DND-41 (cell line): ENCODE measurements at regions not wholly inside any gene's neighbourhood (a gene's known extent, or its start where the extent isn't known, plus 50 kb on each side); places are given as distances from the start of the nearest gene placed in this dataset.

Experiments
- CTCF ChIP-seq: IDR thresholded peaks from 2 replicates; pipeline ENCODE4 v1.5.1; 2012; ENCODE audit warnings: borderline replicate concordance, low read length, moderate library complexity, mild to moderate bottlenecking; ENCODE audit not compliant: poor library complexity, severe bottlenecking; ENCODE audit errors: extremely low read depth
- EZH2 ChIP-seq: IDR thresholded peaks from 3 replicates; pipeline ENCODE4 v1.6.1; 2012; ENCODE audit warnings: borderline replicate concordance, low read depth, mild to moderate bottlenecking, moderate library complexity, low read length, inconsistent platforms; ENCODE audit not compliant: severe bottlenecking

DNA sequence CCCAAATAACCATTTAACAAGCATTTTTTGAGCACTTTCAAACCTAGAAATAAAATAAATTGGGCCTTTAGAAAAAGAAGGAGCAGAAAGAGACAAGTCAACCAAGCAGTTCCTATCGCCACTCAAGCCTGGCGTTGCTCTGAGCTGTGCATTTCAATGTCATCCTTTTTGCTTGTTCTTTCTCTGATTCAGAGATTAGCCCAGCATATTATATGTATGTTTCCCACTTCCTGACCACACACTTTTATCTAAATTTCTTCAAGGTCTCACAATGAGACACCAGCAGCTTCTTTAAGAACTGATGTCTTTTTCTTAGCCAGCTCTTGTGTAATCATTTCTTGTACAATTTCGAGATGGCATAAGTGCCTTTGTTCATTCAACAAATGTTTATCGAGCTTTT lies 344.5 kb upstream of the ID2 start:
- TF ChIP-seq CTCF: no peak
- no peak for TF ChIP-seq EZH2
